AG08396 (cell line): ENCODE measurements at regions not wholly inside any gene's neighbourhood (a gene's known extent, or its start where the extent isn't known, plus 50 kb on each side); places are given as distances from the start of the nearest gene placed in this dataset.

Experiments
- DNase-seq: peaks from one replicate; pipeline ENCODE4 v3.0.0; 2012; ENCODE audit warnings: low spot score, mixed read lengths

GRCh38 chr5:2009986-2010914 is 127.5 kb upstream of the IRX4 start:
- DNase-seq, result no peak

GRCh38 chr5:2008851-2009629 is 126.3 kb upstream of the IRX4 start:
- no peak for DNase-seq

- no peak for DNase-seq
Observed at GRCh38 chr5:2007878-2008501, 125.3 kb upstream of the IRX4 start.

- no peak for DNase-seq
Observed at GRCh38 chr5:2007496-2007877, 124.8 kb upstream of the IRX4 start.

- DNase-seq, result no peak
Observed at GRCh38 chr5:2006971-2007291, 124.2 kb upstream of the IRX4 start.

- no peak for DNase-seq
Observed at GRCh38 chr5:2006193-2006970, 123.7 kb upstream of the IRX4 start.

- DNase-seq, result no peak
Observed at GRCh38 chr5:2005101-2006041, 122.6 kb upstream of the IRX4 start.

GRCh38 chr5:2003690-2004365 is 121.1 kb upstream of the IRX4 start:
- no peak for DNase-seq

GRCh38 chr5:2003206-2003605 is 120.5 kb upstream of the IRX4 start:
- DNase-seq, result no peak

GRCh38 chr5:2001300-2001699 is 118.6 kb upstream of the IRX4 start:
- DNase-seq, result no peak

GRCh38 chr5:2000591-2000990 is 117.9 kb upstream of the IRX4 start:
- DNase-seq, result no peak

GRCh38 chr5:1999794-2000193 is 117.1 kb upstream of the IRX4 start:
- no peak for DNase-seq

- no peak for DNase-seq
Observed at GRCh38 chr5:1998716-1999317, 116.1 kb upstream of the IRX4 start.

GRCh38 chr5:1998348-1998669 is 115.6 kb upstream of the IRX4 start:
- no peak for DNase-seq

GRCh38 chr5:1997640-1998347 is 115.1 kb upstream of the IRX4 start:
- DNase-seq, result no peak

- DNase-seq, result no peak
Observed at GRCh38 chr5:1995491-1995890, 112.8 kb upstream of the IRX4 start.

GRCh38 chr5:1987471-1987870 is 104.7 kb upstream of the IRX4 start:
- no peak for DNase-seq

- DNase-seq, result no peak
Observed at GRCh38 chr5:1985781-1986180, 103.1 kb upstream of the IRX4 start.

GRCh38 chr5:1983919-1984695 is 101.4 kb upstream of the IRX4 start:
- no peak for DNase-seq
